Pancreas (tissue), 10 donors: ENCODE measurements at regions not wholly inside any gene's neighbourhood (a gene's known extent, or its start where the extent isn't known, plus 50 kb on each side); places are given as distances from the start of the nearest gene placed in this dataset.

Source experiments
- ATAC-seq, 4 donors: fragments of 200-7000 bp; cut with Tn5 transposase; one replicate each; pipeline versions ENCODE4 v1.8.0 to v1.9.1; 2020; ENCODE audit warnings: mild to moderate bottlenecking in 4 of 4, moderate library complexity in 4 of 4
- DNase-seq, 6 donors: peaks; one replicate each; pipeline ENCODE4 v3.0.0-alpha.2; 2020
- FAIRE-seq: peaks from 2 replicates; lab custom pipeline; 2012; peaks lifted over from hg19 to GRCh38; lab: Jason Lieb, UNC
- H3K27ac ChIP-seq, 4 donors: fragments of 200-600 bp; sonication (generic); 1 replicate in 3 of 4; 2 replicates in 1 of 4; pipeline versions ENCODE4 v1.5.0 to v1.8.0; 2020
- H3K27me3 ChIP-seq, 4 donors: fragments of 200-600 bp; one replicate each; pipeline ENCODE4 v1.8.0; 2021
- H3K36me3 ChIP-seq, 3 donors: fragments of 200-600 bp; sonication (generic) in 1 of 3; one replicate each; pipeline versions ENCODE4 v1.5.0 to v1.8.0; 2020 to 2021
- H3K4me1 ChIP-seq, 3 donors: fragments of 200-600 bp; one replicate each; pipeline ENCODE4 v1.8.0; 2021
- H3K4me3 ChIP-seq, 4 donors: fragments of 200-600 bp; sonication (generic) in 2 of 4; one replicate each; pipeline versions ENCODE4 v1.5.0 to v1.8.0; 2020 to 2021
- H3K9me3 ChIP-seq, 4 donors: fragments of 200-600 bp; one replicate each; pipeline ENCODE4 v1.8.0; 2021
- CTCF ChIP-seq, 4 donors: fragments of 200-600 bp; sonication (generic) in 3 of 4; IDR thresholded peaks; one replicate each; pipeline versions ENCODE4 v1.5.0 to v1.8.0; 2021; ENCODE audit warnings: antibody characterized with exemption in 4 of 4
- WGBS, 2 donors: extraction: QIAGEN DNeasy Blood & Tissue Kit; methylation state at CpG; one replicate each; pipeline ENCODE4 v1.1.7; 2013; 5-methylcytosine and 5-hydroxymethylcytosine counted together
- intact Hi-C, 3 donors: fragments of 100-400 bp; cut with DNase I; formaldehyde crosslinking; loops; one replicate each; pipeline versions ENCODE4 v1.11.1 to v1.14.2; 2022
- donor health status: healthy with polysubstance abuse.
- donor health status: DM: no; HTN: no; CAD: no; lungs with moderate emphysema.
- donor health status: DM: no; HTN: no; CAD: no.
- donor health status: control.
- donor health status: control.
- donor health status: Bipolar disorder and iron deficiency.
- donor health status: DM: yes; HTN: yes; CAD: no.
- donor health status: DM: no; HTN: no; CAD: no.
- donor health status: DM: no; HTN: no; CAD: no.
- donor health status: DM: yes; HTN: yes; CAD: no.

- WGBS, 2 donors = 66 to 67% methylated on average over 5 of the region's 5 CpGs
- Histone ChIP-seq H3K4me3 (no peak overlapping the region), H3K4me1 (no peaks in the 10 kb centered on the region), H3K9me3 (no peaks in the 10 kb centered on the region), H3K36me3 (no peaks in the 10 kb centered on the region), H3K27me3 (no peaks in the 10 kb centered on the region), H3K27ac (no peak overlapping the region)
- intact Hi-C loops = no loop called here
- no peak for TF ChIP-seq CTCF (IDR thresholded peaks at IDR 0.05)
- DNase-seq (no peak), FAIRE-seq (no peak), ATAC-seq (no peak)
These were observed 79.0 kb upstream of the ZEB2 start for GRCh38 chr2:144598906-144599305.

- H3K27ac ChIP-seq = no peak overlapping the region
- no peaks in the 10 kb centered on the region for H3K27me3 ChIP-seq
- intact Hi-C loops = no loop called here
- H3K4me1 ChIP-seq = no peaks in the 10 kb centered on the region
- DNase-seq = no peak
- H3K9me3 ChIP-seq = no peaks in the 10 kb centered on the region
- WGBS, 2 donors = 70 to 78% methylated on average over 6 of the region's 6 CpGs
- TF ChIP-seq CTCF (IDR thresholded peaks at IDR 0.05) = no peak
- no peak overlapping the region for H3K4me3 ChIP-seq
- no peak for FAIRE-seq
- H3K36me3 ChIP-seq = no peaks in the 10 kb centered on the region
- ATAC-seq = no peak
These were observed 78.1 kb upstream of the ZEB2 start for GRCh38 chr2:144597894-144598593.

GRCh38 chr2:144597388-144597787 lies 77.5 kb upstream of the ZEB2 start:
- H3K4me1 ChIP-seq = no peaks in the 10 kb centered on the region
- no peak overlapping the region for H3K27ac ChIP-seq
- ATAC-seq = no peak
- WGBS, 2 donors = 71% methylated on average over 4 of the region's 4 CpGs
- H3K4me3 ChIP-seq = no peak overlapping the region
- H3K27me3 ChIP-seq = no peaks in the 10 kb centered on the region
- no peak for FAIRE-seq
- no peaks in the 10 kb centered on the region for H3K9me3 ChIP-seq
- intact Hi-C loops = no loop called here
- H3K36me3 ChIP-seq = no peaks in the 10 kb centered on the region
- no peak for TF ChIP-seq CTCF (IDR thresholded peaks at IDR 0.05)
- DNase-seq = no peak

GRCh38 chr2:144596073-144596871 lies 76.4 kb upstream of the ZEB2 start:
- FAIRE-seq = no peak

More at GRCh38 chr2:144596073-144596871, 76.4 kb upstream of the ZEB2 start:
- intact Hi-C loops = no loop called here
- Histone ChIP-seq H3K4me1 (no peaks in the 10 kb centered on the region), H3K27me3 (no peaks in the 10 kb centered on the region), H3K9me3 (no peaks in the 10 kb centered on the region), H3K4me3 (no peak overlapping the region), H3K27ac (no peak overlapping the region), H3K36me3 (no peaks in the 10 kb centered on the region)
- ATAC-seq (peak in 3 of 4 donors; percentile 50 to 55 (median 54)), DNase-seq (no peak)
- no peak for TF ChIP-seq CTCF (IDR thresholded peaks at IDR 0.05)
- 35 to 36% methylated on average over 9 of the region's 9 CpGs for WGBS, 2 donors
